AG08396 (cell line): ENCODE measurements at regions not wholly inside any gene's neighbourhood (a gene's known extent, or its start where the extent isn't known, plus 50 kb on each side); places are given as distances from the start of the nearest gene placed in this dataset.
A peak's percentile ranks its signal among the peaks of the same experiment; 100 is the strongest.

ENCODE experiments used
- DNase-seq: peaks from one replicate; pipeline ENCODE4 v3.0.0; 2012; ENCODE audit warnings: low spot score, mixed read lengths

DNA sequence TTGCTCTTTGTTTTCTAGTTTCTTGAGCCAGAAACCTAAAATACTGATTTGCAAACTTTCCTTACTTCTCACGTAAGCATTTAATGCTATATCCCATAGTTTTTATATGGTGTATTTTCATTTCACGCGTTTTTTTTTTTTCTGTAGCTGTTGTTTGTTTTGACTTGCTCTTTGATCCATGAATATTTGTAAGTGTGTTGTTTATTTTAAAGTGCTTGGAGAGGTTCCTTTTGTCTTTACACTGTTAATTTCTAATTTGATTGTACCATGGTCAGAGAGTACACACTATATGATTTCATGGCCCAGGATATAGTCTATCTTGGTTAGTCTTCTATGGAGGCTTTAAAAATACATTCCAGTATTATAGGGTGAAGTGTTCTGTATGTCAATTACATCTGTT lies 84.8 kb upstream of the RNF217 start:
- no peak for DNase-seq

DNA sequence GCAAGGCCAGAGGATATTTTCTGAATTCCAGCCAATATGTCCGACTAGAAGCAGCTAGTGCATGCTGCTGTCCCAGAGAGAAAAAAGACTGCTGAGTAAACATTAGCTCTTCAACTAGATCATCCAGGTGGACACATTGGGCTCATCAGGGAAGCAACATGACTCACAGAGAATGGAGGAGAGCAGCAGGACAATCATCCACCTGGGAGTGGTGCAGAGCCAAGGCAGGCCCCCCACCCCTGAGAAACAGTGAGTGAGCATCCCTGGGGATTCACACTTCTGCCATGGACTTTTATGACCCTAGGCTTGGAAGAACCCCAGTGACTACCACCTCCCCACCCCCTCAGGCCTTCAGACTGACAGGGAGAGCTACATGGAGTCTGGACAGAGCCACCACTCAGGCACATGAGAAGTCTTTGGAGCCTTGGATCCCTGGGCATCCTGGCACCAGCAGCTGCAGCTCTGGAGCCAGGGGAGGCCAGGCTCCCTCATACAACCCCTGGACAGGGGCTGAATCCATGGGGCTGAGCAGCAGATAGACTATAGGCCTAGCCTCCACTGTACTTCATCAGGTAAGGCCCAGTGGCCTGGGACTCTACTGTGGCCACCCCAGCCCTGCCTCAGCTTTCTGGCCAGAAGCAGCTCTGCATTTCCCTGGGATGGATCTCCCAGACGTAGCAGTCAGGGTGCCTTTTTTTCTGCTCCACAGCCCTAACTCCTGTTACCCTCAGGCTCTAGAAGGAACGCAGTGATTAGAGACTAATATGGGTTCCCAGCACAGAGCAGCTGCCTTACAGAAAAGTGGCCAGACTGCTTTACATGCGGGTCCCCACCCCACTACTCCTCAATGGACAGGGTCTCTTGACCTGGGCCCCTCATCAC lies 82.9 kb upstream of the RNF217 start:
- DNase-seq, result no peak

DNA sequence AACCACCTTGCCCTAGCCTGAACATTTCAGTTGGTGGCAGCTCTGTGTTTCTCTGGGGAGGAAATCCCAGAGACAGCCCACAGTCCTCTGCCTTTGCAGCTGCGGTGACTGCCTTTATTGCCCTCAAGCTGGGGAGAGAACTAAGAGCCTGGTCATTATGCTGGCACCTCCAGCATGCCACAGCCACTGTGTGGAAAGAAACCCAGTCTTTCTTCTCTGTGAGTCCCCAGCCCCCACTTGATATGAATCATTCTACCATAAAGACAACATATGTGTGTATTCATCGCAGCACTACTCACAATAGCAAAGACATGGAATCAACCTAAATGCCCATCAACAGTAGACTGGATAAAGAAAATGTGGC lies 82.3 kb upstream of the RNF217 start:
- DNase-seq, result no peak

DNA sequence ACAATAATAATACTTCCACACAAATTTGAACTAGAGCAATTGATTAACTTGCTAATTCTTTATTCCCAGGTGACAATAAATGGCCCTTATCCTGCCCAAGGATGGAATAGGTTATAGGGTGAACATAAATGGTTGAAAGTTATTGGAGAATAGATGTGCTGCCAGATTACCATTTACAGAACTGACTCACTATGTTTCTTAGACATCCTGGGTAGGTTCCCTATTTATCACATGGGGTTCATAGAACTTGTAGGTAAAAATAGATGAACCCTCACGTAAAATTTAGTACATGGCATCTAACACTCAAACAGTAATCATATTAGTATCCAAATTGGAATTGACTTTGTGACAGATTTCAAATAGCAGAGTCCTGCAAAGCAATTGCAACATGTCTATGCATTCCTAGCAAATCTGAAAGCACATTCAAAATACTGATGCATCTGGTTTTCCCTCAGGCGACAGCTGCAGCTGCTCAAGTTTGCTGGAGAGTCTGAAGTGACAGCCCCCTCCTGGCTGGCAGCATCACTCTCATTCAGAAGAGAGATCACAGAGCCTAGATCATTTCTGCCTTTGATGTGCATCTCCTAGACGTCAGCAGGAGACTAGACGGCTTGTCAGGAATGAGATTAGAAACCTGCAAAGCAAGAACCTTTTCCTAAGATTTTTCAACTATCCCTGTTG lies 80.2 kb upstream of the RNF217 start:
- DNase-seq, result peak; percentile 43

DNA sequence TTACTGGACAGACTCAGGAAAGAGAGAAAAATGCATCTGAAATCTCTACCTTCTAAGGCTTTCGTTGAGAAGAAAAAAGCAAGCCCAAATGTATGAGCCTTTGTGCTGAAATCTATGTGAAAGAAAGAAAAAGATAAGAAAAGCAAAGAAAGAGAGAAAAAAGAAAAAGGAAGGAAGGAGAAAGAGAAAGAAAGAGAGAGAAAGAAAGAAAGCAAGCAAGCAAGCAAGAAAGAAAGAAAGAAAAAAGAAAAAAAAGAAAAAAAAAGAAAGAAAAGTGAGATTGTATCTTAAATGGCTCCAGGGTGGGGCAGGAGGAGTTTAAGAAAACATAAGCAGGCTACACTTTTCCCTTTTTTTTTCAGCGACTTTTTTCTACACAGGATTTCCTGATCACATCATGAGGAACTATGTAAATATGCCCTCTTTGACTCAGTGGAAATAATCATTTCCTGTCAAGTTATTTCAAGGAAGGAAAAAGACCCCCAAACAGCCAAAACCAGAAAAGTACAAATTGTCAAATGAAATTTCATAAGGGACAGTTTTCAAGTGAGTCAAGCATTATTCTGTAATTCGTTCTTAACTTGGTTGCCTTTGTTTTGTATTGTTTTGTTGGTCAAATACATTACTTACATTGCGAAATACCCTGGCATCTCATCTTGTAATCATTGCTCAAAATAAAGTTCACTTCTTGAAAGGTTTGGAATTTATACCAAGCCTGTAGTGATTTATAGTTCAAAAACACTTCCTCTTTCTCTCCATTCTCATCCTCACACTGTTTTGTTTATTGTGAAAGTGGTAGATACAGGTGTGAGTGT lies 79.5 kb upstream of the RNF217 start:
- no peak for DNase-seq

DNA sequence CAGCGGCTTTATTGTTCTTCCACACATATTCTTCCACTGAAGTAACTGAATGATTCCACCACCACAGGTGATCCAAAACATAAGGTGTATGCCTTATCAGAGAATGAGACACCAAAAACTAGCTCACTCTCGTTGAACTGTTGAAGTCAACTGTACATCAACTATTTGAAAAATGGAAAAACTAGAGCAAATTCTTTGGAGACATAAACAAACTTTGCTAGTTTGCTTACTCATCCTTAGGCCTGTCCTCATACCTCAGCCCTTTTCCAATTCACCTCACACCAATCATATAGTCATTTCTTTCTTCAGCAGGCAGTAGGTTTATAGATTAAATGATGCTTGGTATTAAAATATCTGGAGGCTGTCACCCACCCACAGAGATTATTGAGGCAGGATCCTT lies 77.1 kb upstream of the RNF217 start:
- peak; percentile 28 for DNase-seq

DNA sequence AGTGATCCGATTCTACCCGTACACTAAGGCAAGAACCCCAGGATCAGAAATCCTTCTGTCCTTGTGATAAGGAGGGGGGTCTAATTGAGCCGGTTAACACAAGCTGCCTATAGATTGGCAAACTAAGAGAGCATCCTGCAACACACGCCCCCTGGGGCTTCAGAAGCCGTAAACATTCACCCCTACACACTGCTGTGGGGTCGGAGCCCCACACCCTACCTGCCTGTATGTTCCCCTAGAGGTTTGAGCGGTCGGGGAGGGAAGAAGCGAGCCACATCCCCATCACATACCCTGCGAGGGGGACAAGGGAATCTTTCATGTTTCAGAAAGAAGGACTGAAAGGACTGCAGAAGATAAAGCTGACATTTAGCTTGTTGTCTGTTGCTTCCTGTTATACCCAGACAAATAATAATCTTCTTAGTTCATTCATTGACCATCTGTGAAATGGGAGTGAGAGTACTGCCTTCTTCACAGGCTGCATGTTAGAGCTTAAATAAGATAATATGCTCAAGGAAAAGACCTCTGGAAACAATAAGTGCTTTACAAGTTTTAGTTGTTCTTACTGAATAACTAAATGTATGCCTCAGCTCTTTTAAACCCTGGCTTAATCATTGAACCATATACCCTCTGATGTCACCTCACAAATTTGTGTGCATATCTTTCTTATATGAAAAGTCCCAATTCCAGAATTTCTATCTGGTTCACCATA lies 74.2 kb upstream of the RNF217 start:
- no peak for DNase-seq

DNA sequence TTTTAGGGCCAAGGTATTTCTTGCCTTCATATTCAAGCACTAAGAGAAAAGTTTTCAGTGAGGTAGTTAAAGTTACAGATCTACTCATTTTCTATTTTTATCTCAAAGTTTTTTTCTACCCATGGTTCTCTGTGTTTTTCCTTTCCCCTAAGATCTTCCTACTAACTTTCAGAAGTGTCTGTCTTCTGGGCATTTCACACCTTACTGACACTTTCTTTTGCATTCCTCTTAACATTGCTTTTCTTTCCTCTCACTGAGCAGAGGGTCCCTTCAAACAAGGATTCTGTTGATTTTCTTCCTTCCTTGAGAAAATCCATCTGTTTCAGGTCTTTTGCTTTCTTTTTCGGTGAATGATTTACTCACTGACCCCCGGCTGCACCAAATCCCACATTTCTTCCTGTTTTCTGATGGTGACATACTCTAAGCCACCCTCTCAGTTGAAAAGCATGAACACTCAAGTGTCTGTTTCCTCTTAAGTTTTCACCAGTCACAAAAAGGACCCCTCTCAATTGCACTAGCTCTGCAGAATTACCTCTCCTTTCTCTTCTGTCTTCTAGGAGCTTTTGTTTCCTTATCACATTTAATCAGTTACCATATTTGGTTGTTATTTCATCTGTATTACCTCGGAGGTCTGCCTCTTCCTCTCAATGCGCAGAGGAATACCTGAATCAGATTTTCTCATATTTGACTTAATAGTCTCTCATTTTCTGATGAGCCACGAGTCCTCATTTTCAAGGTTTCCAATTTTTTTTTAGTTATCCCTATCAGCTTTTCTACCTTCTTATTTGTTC lies 73.5 kb upstream of the RNF217 start:
- no peak for DNase-seq

DNA sequence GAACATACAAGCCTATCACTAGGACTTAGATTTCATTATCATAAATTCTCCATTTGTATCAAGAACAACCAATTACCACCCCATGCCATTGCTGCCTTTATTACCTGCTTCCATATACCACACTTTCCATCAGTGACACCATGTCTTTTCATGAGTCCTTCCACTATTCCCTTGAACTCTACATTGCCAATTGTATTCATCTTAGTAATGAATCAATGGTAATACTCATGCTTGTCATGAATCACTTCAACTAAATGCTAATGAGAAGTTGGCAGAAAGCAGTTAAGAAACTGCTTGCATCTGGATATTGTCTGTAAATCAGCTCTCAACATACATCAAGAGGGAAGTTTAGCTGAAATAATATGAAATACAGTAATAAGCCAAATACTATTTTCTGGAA lies 61.2 kb upstream of the RNF217 start:
- no peak for DNase-seq

DNA sequence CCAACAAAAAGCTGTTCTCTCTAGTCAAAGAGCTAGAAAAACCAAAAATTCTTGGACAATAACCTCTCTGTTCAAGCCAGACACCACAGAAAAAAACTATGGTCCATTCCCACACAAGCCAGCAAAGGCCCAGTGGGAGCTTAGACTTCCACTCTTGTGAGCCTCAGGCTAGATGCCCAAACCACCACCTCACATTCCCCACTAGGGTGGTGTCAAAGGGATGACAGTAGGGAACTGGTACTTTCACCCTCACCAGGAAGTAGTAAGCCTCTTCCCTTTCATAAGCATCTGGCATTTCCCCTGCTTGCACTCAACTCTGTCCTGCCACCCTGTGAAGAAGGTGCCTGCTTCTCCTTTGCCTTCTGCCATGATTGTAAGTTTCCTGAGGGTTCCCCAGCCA lies 58.4 kb upstream of the RNF217 start:
- DNase-seq, result no peak

DNA sequence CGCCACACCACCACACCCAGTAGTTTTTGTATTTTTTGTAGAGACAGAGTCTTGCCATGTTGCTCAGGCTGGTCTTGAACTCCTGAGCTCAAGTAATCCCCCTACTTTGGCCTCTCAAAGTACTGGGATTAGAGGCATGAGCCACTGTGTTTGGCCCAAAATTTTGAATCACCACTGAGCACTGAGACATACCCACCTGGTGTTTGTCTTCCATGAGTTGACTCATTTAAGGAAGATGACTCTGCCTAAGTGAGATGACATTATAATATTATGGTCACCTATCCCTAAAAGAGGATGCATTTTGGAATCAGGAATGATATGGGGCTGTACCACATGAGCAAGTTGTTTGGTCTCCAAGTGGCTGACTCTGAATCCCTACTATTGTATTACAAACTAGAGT lies 54.6 kb upstream of the RNF217 start:
- no peak for DNase-seq
